LNCaP clone FGC (cell line): ENCODE measurements at regions not wholly inside any gene's neighbourhood (a gene's known extent, or its start where the extent isn't known, plus 50 kb on each side); places are given as distances from the start of the nearest gene placed in this dataset.

Experiments
- DNase-seq: peaks from one replicate; pipeline ENCODE4 v3.0.0-alpha.2; 2011; ENCODE audit warnings: low read depth
- H3K4me3 ChIP-seq: 2 replicates; pipeline ENCODE4 v1.5.1; 2011; ENCODE audit warnings: mild to moderate bottlenecking, low read depth, low read length, control low read depth
- CTCF ChIP-seq: IDR thresholded peaks from 2 replicates; pipeline ENCODE4 v1.5.1; 2012; ENCODE audit warnings: mild to moderate bottlenecking; ENCODE audit not compliant: control insufficient read depth, insufficient read depth; ENCODE audit errors: extremely low read depth

- no peak for DNase-seq
- no peak for TF ChIP-seq CTCF
- H3K4me3 ChIP-seq = no peak overlapping the region
Measured at GRCh38 chr7:49433794-49434193, 339.6 kb upstream of the VWC2 start.

GRCh38 chr7:49434846-49435245 is 338.6 kb upstream of the VWC2 start:
- no peak for TF ChIP-seq CTCF
- no peak for DNase-seq
- no peak overlapping the region for H3K4me3 ChIP-seq

- no peak for TF ChIP-seq CTCF
- no peak overlapping the region for H3K4me3 ChIP-seq
- no peak for DNase-seq
Measured at GRCh38 chr7:49438281-49438680, 335.2 kb upstream of the VWC2 start.

- TF ChIP-seq CTCF = no peak
- DNase-seq = no peak
- no peak overlapping the region for H3K4me3 ChIP-seq
Measured at GRCh38 chr7:49443515-49443914, 329.9 kb upstream of the VWC2 start.

- H3K4me3 ChIP-seq = no peak overlapping the region
- no peak for TF ChIP-seq CTCF
- no peak for DNase-seq
Measured at GRCh38 chr7:49453486-49453885, 320.0 kb upstream of the VWC2 start.

- no peak for TF ChIP-seq CTCF
- DNase-seq = no peak
- H3K4me3 ChIP-seq = no peak overlapping the region
Measured at GRCh38 chr7:49479441-49479840, 294.0 kb upstream of the VWC2 start.

- H3K4me3 ChIP-seq = no peak overlapping the region
- TF ChIP-seq CTCF = no peak
- DNase-seq = peak; percentile 89
Measured at GRCh38 chr7:49479936-49480544, 293.4 kb upstream of the VWC2 start.
